HG03108 (cell line): ENCODE measurements at regions not wholly inside any gene's neighbourhood (a gene's known extent, or its start where the extent isn't known, plus 50 kb on each side); places are given as distances from the start of the nearest gene placed in this dataset.
"Not testable (repeated sequence)": the region's sequence is repeated elsewhere in the genome, so short reads cannot be mapped to it uniquely, and the experiment has no call there.

ENCODE experiments used
- ATAC-seq: cut with Tn5 transposase; IDR thresholded peaks from one replicate; pipeline ENCODE4 v1.9.1; 2021; ENCODE audit warnings: moderate library complexity; ENCODE audit not compliant: unreplicated experiment

DNA sequence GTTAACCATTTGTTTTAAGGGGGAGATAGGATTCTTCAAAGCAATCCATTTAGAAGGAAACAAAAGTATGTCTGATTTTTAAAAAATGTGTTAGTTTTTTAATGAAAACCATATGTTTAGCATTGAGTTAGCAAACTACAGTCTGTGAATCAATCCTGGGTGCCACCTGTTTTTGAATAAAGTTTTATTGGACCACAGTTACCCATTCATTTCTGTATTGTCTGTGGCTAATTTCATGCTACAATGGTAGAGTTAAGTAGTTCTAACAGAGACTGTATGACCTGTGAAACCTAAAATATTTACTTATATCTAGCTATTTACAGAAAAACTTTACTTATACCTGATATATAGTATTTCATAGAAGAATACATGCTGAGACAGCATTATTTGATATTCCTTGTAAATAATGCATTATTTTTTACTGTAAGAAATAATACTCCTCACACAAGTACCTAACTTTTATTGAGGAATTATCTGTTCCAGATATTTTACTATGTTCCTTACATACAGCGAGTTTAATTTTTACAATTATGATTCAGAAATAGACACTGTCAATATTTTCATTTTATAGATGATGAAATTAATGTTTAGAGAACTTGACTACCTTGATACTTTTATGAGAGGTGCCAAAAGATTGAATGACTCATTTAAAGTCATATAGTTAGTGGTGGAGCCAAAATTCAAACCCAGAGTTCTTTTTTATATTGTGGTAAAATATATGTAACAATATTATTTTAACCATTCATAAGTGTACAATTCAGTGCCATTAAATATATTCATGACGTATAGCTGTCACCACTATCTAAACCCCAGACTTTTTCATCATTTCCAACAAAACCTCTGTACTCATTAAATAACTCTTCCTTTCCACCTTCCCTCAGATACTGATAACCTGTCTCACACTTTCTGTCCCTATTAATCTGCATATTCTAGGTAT, 122.0 kb downstream of the GLUD2 start:
- ATAC-seq = no peak

DNA sequence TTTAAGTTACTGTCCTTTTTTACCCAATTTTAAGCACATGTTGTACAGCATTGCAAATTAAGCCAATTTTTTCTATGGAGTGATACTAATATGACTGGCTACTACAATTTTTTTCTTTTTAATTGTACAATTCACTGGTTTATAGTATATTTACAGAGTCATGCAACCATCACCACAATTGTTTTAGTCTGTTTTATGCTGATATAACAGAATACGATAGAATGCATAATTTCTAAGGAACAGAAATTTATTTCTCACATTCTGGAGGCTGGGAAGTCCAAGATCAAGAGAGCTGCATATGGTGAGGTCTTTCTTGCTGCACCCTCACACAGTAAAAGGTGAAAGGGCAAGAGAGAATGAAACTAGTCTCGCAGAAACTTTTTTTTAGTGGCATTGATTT, 125.3 kb downstream of the GLUD2 start:
- ATAC-seq = no peak

DNA sequence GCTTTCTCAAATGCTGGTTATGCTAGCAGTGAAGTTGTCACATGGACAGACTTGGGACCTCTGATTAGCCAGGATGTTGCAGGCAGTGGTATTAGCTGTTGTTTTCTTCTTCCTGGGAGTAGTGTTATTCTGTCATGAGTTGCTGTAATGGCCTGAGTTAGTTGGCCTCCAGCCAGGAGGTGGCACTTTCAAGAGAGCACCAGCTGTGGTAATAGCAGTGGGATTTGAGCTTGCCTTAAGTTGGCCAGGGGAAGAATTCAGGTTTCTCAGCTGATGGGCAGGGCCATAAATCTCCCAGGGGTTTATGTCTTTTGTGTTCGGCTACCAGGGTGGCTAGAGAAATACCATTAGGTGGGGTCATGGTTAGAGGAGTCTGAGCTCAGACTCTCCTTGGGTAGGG, 132.6 kb downstream of the GLUD2 start:
- ATAC-seq = no peak

DNA sequence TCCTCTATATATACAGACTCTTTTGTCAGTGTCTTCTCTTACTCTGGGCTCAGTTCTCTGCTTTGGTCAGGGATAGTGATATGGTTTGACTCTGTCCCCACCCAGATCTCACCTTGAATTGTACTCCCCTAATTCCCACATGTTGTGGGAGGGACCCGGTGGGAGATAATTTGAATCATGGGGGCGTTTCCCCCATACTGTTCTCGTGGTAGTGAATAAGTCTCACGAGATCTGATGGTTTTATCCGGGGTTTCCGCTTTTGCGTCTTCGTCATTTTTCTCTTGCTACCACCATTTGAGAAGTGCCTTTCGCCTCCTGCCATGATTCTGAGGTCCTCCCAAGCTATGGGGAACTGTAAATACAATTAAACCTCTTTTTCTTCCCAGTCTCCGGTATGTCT, 144.4 kb downstream of the GLUD2 start:
- ATAC-seq = no peak

DNA sequence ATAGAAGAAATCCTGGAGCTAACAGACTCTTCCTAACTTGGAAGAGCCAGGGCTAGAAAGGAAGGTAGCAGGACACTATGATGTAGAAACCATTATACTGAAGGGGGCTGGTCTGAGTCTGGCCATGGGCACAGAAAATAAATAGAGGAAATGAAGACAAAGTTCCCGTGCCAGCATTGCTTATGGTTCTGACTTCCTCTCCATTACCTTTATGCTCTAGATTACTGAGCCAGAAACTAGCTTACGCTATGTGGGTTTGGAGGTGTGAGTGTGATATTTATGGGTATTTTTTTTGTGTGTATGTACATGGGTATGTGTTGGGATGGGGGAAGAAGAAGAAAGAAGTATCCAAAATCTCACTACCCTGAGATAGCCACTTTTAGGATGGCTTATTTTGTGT, 148.3 kb downstream of the GLUD2 start:
- no peak for ATAC-seq

DNA sequence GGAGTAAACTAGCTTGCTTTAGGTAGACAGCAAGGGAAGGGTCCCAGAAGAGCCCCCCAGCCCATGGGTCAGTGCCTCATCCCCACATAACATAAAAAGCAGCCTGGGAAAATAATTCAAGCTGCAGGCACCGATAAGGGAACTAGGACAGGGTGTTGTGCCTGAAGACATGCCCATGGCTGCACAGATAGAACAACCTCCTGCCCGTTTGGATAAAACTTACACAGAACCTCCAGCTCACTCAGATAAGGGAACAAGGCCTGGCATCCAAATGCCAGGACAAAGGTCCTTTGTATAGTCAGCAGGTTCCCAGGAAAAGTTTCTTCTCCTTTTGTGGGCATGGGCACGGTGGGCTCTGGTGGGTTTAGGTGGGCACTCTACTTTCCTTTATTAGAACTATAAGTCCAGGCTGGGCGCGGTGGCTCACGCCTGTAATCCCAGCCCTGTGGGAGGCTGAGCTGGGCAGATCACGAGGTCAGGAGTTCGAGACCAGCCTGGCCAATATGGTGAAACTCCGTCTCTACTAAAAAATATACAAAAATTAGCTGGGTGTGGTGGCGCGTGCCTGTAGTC, 149.5 kb downstream of the GLUD2 start:
- ATAC-seq = not testable (repeated sequence)

DNA sequence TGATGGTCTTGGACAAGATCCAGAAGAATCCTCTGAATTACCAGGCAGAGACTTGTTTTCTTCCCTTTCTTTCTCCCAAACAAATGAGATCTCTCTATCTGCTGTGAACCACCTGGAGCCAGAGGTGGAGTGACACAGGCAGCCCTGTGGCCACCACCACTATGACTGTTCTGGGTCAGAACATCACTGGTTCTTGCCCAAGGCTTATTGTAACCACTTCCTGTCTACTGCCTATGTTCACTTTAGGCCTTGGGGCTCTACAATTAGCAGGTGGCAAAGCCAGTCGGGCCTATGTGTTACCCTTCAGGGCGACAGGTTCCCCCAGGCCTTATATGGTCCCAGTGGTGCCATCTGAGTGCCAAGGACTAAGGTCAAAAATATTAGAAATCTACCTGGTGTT, 161.2 kb downstream of the GLUD2 start:
- no peak for ATAC-seq

DNA sequence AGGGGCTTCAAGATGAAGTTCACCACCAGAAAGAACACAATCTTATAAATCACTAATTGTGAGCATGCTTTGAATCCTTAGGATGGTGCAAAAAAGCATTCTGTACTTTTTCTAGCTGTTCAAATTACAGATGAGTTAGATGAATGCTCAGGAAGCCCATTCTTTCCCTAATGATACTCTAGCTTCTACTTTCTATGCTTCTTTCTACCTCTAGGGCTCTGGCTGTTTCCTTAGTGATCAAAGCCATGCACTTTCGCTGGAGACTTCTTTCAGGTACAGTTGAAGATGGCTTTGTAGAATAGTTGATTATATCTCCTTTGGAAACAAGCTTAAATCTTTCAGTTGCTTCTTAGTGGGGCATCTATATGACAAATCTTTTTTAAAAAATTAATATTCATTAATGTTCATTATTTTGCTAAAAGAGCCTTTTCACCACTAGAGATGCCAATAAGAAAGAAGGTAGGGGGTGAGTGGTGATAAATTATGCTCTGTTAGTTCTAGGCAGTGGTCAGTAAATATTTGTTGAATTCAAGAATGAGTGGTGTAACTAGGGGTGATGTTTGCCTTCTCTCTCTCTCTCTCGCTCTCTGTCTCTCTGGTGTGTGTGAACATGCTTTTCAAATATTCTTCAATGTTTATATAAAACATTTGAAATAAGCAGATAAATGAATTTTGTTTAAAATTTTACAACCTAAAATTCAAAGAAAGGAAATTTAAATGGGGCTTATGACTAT, 169.4 kb downstream of the GLUD2 start:
- ATAC-seq = no peak

DNA sequence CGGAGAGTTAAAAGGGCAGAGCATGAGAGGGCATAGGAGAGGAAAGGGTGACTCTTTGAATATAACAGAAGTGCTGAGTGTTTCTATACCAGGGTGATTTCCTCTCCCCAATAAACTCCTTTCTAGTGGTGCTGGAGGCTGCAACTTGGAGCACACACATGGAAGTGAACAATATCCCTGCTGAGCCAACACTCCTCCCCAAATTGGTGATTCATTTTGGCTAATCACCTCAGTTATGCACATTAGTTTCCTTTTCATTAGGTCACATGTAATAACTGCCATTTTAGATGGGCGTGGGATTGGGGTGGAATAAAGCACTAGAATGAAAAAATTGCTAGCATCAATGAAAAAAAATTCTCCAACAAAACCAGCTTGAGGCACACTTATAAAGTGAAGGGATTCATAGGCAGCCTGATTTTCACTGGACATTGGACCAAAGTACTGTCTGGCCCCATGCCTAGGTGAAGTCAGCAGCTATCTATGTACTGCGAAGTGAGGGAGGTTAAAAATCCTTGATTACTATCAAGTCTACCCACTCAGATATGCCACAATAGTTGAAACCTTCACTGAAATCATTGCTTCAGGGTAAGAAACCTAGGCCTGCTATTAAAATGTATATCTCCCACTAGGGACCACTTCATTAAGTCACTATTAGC, 174.0 kb downstream of the GLUD2 start:
- ATAC-seq = no peak

DNA sequence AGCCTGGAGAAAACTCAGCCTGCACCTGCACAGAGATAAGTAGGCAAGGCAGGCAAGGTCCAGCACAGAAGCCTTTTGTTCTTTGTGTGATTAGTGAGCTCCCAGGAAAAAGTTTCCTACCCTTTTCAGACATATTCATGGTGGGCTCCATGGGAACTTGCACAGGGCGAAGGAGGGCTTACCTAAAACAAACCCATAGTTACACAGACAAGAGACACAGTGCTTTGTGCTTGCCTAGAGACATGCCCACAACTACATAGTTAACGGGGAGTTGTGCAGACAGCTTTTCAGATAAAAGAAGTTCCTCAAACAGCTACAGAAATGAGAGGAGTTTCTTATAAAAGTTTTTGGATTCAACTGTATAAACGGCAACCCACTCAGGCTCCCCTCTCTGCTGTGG, 180.5 kb downstream of the GLUD2 start:
- no peak for ATAC-seq

DNA sequence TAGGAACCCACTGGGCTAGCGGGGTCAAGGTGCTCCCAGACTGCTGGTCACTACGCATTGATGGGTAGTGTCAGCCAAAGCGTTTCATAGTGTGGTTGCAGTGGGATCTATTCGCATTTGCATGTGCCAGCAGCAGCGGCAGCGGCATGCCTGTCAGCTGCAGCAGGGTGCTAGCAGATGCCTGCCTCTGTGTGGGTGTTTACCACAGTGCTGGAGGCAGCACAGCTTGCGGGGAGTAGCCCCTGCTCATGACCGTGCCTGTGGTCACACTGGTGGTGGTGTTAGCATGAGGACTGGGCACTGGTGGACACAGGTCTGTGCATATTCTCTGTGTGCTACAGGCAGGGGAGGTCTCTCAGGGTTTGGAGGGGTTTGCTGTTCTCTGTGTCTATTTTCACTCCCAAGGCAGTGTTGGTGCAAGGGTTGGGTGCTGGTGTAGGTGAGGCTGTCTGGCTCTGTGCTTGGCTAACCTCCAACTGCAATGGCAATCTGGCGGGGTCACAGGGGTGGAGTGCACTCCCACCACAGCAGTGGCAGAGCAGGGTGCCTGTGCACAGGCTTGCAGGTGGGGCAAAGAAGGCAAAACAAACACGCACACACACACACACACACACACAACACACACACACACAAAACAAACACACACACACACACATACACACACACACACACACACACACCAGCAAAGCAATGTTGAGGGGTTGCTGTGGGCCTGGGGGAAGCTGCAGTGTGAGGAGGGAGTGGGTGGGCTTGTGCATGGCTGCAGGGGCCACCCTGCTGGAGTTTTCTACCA, 184.4 kb downstream of the GLUD2 start:
- ATAC-seq = no peak

DNA sequence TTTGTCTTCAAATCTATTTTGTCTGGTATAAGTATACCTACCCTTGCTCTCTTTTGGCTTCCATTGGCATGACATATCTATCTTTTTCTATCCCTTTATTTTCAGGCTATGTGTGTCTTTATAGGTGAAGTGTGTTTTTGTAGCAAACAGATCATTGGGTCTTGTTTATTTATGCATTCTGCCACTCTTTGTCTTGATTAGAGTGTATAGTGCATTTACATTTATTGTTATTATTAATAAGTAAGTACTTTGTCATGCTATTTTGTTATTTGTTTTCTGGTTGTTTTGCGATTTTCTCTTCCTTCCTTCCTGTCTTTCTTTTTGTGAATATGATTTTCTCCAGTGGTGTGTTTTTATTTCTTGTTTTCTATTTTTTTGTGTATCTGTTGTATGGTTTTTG, 188.6 kb downstream of the GLUD2 start:
- ATAC-seq = no peak

DNA sequence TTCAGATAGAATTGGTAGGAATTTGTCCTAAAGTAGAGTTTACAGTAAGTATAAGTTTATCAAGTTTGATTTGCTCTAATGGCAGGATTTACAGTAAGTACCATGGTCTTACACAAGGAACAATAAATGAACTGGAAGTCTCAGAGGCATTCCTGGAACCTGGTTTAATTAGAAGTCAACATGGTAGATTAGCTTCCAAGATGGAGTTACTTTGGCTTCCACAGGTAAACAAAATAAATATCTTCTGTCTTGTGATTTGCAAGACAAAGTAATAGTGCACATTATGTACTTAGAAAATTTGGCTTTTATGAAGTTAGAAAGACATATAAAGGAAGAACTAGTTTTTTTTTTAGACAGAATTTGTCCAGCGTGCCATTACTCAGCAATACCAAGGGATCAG, 190.7 kb downstream of the GLUD2 start:
- no peak for ATAC-seq

DNA sequence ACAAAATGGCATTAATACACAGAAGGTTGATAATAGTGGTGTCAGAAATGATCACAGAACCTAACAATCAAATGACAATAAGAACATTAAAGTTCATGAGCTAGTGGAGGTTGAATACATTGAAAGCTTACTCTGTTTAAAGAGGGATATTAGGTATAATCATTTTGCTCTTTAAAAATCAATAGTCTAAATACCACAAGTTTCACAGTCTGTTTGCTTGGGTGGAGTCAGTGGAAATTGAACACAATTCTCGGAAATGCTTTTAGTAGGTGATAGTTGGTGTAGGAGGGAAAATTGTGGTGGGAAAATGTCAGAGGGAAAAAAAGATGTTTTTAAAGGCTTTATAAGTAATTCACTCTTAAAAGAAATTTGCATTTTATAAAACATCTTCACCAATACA, 197.1 kb downstream of the GLUD2 start:
- ATAC-seq = no peak

DNA sequence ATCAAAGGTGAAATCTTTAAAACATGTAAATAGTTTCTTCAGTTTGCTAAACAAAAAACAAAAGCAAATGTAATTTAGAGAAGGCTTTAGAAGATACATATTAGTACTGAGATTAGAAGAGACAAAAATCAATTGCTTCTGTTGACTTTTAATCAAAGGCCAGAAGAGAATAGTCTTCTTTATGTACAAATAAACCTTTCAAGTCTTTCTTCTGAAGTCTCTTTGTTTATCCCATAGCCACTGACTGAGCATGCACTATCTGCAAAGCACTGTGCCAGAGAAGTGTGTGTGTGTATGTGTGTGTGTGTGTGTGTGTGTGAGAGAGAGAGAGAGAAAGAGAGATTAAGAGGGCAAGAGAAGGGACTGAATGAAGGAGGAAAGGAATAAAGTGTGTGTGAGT, 198.4 kb downstream of the GLUD2 start:
- ATAC-seq = no peak

DNA sequence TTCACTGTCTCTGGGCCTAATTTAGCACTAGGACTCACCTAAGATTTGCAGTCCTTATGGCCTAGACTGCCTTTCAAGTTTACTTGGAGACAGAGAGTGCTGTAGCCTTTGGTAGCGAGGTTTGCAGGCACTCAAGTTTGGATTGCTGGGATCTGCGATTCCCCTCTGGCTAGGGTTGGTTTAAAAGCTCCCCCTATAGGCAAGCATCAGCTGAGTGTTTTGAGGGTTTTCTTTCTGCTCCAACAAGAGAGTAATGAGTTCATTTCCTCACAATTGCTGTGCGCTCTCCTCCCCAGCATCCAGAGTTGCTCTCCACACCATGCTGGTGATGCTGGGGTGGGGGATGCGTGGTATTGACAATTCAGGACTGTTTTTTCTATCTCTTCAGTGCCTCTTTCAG, 206.9 kb downstream of the GLUD2 start:
- no peak for ATAC-seq

DNA sequence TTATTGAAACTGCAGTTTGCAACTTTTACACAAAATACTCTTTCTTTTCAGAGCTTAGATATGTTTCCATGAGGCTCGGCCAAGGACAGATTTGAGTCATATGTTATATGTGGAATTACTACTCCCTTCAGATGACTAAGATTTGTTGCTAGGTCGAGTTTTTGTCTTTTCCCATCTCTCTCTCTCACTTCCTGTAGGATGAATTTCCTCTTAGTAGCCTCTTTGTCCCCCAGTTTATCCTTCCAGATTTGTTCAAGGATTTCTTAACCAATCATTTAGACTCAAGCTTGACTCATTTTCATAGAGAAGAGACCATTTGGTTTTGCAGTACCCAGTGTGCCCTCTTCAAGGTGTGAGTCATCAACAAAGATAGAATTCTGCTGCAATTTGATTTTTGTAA, 209.2 kb downstream of the GLUD2 start:
- no peak for ATAC-seq

DNA sequence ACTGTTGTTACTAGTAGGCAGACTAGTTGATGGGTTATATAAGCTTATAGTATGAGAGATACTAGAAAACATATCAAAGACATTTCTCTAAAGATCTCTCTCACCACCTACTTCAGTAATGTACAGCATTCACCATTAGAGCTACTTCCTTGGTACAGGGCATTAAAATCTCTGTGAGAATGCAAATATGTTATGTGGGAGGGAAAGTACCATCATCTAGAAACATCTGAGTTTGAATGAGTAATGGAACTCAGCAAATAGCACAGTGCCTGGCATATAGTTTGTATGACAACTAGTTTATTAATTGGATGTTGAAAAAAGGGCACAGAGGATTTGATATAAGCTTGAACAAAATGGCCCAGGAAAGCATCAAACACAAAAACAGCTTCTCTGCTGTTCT, 211.1 kb downstream of the GLUD2 start:
- ATAC-seq = no peak

DNA sequence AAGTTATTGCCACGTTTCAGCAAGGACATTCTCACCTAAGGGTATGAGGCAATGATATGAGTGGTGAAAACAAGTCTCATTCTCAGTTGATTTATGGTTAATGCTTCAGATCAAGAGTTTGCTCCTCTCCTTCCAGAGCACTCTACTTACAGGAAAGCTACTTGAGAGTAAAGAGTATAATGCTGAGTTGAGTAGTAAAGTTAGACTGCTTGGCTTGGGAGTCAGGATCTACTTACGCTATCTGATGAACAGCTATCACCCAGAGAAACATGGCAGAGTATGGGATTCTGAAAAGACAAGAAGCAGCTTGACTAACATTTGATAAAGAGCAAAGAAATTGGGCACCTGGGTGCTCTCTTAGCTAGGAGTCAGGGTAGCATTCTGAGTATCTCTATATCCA, 211.8 kb downstream of the GLUD2 start:
- no peak for ATAC-seq

DNA sequence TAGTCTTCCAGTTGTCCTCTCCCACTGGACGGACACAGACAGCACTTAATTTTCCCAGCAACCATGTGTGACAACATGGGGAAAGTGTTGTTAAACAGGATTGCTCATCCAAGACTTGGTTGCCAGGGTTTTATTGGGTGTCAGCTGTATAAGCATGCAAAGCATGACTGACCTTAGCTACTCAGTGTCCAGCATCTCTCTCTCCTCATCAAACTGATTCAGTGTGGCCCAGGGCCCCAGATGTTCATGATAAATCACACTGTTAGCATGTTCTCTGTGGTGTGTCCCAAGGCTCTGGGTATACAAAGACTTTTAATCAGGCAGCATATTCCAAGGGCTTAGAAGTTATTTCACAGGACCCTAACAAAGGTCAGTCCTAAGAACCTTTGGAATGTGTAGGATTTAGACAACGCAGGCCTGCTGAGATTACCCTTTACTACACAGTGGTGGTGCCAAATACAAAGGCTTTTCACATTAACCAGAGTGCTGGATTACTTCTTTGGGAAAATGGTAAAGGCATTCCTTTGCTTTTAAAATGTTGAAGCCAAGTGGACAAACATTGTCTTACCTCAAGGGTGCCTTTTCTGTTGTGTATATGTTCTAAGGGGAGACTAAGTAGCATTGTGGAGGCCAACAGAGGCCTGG, 213.3 kb downstream of the GLUD2 start:
- no peak for ATAC-seq
